MM.1S (cell line): ENCODE measurements at regions not wholly inside any gene's neighbourhood (a gene's known extent, or its start where the extent isn't known, plus 50 kb on each side); places are given as distances from the start of the nearest gene placed in this dataset.

Experiments used
- DNase-seq: peaks from one replicate; pipeline ENCODE4 v3.0.0-alpha.2; 2015
- H2AFZ ChIP-seq: fragments of 300-600 bp; sonication (generic); 2 replicates; pipeline ENCODE4 v1.6.0; 2016; ENCODE audit warnings: antibody characterized with exemption, low read length
- H3F3A ChIP-seq: fragments of 300-600 bp; sonication (generic); 2 replicates; pipeline ENCODE4 v1.6.1; 2016; ENCODE audit warnings: mild to moderate bottlenecking, antibody characterized with exemption, low read length, moderate library complexity, mixed read lengths; ENCODE audit not compliant: insufficient read depth
- H3K27ac ChIP-seq: fragments of 300-600 bp; sonication (generic); 2 replicates; pipeline ENCODE4 v1.5.1; 2016; ENCODE audit warnings: mild to moderate bottlenecking, low read length
- H3K27me3 ChIP-seq: fragments of 300-600 bp; sonication (generic); replicated peaks from 2 replicates; pipeline ENCODE4 v1.6.0; 2016; ENCODE audit warnings: low read length; ENCODE audit not compliant: insufficient read depth
- H3K36me3 ChIP-seq: fragments of 300-600 bp; sonication (generic); replicated peaks from 2 replicates; pipeline ENCODE4 v1.6.1; 2016; ENCODE audit warnings: mild to moderate bottlenecking, low read length, mixed read lengths; ENCODE audit not compliant: insufficient read depth
- H3K4me1 ChIP-seq: fragments of 300-600 bp; sonication (generic); 2 replicates; pipeline ENCODE4 v1.6.1; 2016; ENCODE audit warnings: low read length, mixed read lengths
- H3K4me2 ChIP-seq: fragments of 300-600 bp; sonication (generic); 2 replicates; pipeline ENCODE4 v1.6.0; 2016; ENCODE audit warnings: low read depth, low read length
- H3K4me3 ChIP-seq: fragments of 300-600 bp; sonication (generic); 2 replicates; pipeline ENCODE4 v1.5.1; 2016; ENCODE audit warnings: low read length, mixed read lengths
- H3K79me2 ChIP-seq: fragments of 300-600 bp; sonication (generic); 2 replicates; pipeline ENCODE4 v1.6.1; 2016; ENCODE audit warnings: mixed run types, low read length, mixed read lengths
- H3K9ac ChIP-seq: fragments of 300-600 bp; sonication (generic); 2 replicates; pipeline ENCODE4 v1.6.1; 2016; ENCODE audit warnings: low read length, mixed read lengths
- H3K9me2 ChIP-seq: fragments of 300-600 bp; sonication (generic); replicated peaks from 2 replicates; pipeline ENCODE4 v1.6.1; 2016; ENCODE audit warnings: mild to moderate bottlenecking, low read length, mixed read lengths; ENCODE audit not compliant: insufficient read depth
- H3K9me3 ChIP-seq: fragments of 300-600 bp; sonication (generic); replicated peaks from 2 replicates; pipeline ENCODE4 v1.6.1; 2016; ENCODE audit warnings: mild to moderate bottlenecking, low read length, mixed read lengths; ENCODE audit not compliant: insufficient read depth
- H4K20me1 ChIP-seq: fragments of 300-600 bp; sonication (generic); 2 replicates; pipeline ENCODE4 v1.6.1; 2016; ENCODE audit warnings: mild to moderate bottlenecking, low read length, moderate library complexity, mixed read lengths; ENCODE audit not compliant: insufficient read depth
- CTCF ChIP-seq: fragments of 300-600 bp; sonication (generic); IDR thresholded peaks from 2 replicates; pipeline ENCODE4 v1.5.1; 2016; ENCODE audit warnings: antibody characterized with exemption, low read length, mixed read lengths
- EZH2 ChIP-seq: fragments of 300-600 bp; sonication (generic); optimal IDR thresholded peaks from 2 replicates; pipeline ENCODE3; 2017; ENCODE audit warnings: low read depth, mild to moderate bottlenecking, antibody characterized with exemption, low read length, mixed read lengths
- EZH2phosphoT487 ChIP-seq: fragments of 300-600 bp; sonication (generic); IDR thresholded peaks from 2 replicates; pipeline ENCODE4 v1.6.1; 2018; ENCODE audit warnings: antibody characterized with exemption, low read length

- H3K79me2 ChIP-seq, result no peaks in the 10 kb centered on the region
- H3K27me3 ChIP-seq, result no peaks in the 10 kb centered on the region
- H3K4me1 ChIP-seq, result no peaks in the 10 kb centered on the region
- H3K9me2 ChIP-seq, result no peaks in the 10 kb centered on the region
- no peak for TF ChIP-seq EZH2phosphoT487
- TF ChIP-seq CTCF, result no peak
- TF ChIP-seq EZH2, result no peak
- H3K9me3 ChIP-seq, result no peaks in the 10 kb centered on the region
- H3K9ac ChIP-seq, result no peak overlapping the region
- H3K27ac ChIP-seq, result no peak overlapping the region
- H4K20me1 ChIP-seq, result no peaks in the 10 kb centered on the region
- H3K4me3 ChIP-seq, result no peak overlapping the region
- no peaks in the 10 kb centered on the region for H3K36me3 ChIP-seq
- no peak for DNase-seq
- H3F3A ChIP-seq, result no peaks in the 10 kb centered on the region
- no peak overlapping the region for H2AFZ ChIP-seq
- H3K4me2 ChIP-seq, result no peak overlapping the region
Measured at GRCh38 chr19:23481043-23481442, 85.8 kb upstream of the ZNF91 start.

DNA sequence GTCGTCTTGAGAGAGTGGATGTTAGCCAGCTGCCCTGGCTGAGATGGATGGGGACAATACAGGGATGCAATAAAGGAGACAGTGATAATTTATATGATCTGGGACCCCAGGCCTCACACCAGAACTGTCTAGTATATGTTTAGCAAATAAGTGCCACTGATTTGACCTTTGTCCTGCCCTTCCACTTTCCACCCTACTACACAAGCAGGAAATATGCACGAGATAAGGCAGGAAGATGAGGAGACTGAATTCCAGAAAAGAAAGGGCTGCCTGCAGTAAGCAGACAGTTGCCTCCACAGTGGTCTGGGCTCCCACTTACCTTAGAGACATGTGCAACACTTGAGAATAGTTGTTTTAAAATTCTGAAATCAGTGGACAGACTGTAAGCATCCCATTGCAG, 80.2 kb upstream of the ZNF91 start:
- Histone ChIP-seq H3K9ac (no peak overlapping the region), H3K9me3 (no peaks in the 10 kb centered on the region), H3K4me2 (no peak overlapping the region), H3K36me3 (no peaks in the 10 kb centered on the region), H3F3A (no peaks in the 10 kb centered on the region), H3K79me2 (no peaks in the 10 kb centered on the region), H4K20me1 (no peaks in the 10 kb centered on the region), H3K27me3 (no peaks in the 10 kb centered on the region), H3K4me1 (no peaks in the 10 kb centered on the region), H3K9me2 (no peaks in the 10 kb centered on the region), H3K4me3 (no peak overlapping the region), H2AFZ (no peak overlapping the region), H3K27ac (no peak overlapping the region)
- no peak for DNase-seq
- no peak for TF ChIP-seq EZH2
- TF ChIP-seq CTCF, result no peak
- TF ChIP-seq EZH2phosphoT487, result no peak

- H3K79me2 ChIP-seq, result no peaks in the 10 kb centered on the region
- no peaks in the 10 kb centered on the region for H4K20me1 ChIP-seq
- no peak overlapping the region for H3K4me3 ChIP-seq
- TF ChIP-seq EZH2 (no peak), EZH2phosphoT487 (no peak)
- no peak for DNase-seq
- no peaks in the 10 kb centered on the region for H3K9me3 ChIP-seq
- no peaks in the 10 kb centered on the region for H3K4me1 ChIP-seq
- no peaks in the 10 kb centered on the region for H3F3A ChIP-seq
- no peak overlapping the region for H3K9ac ChIP-seq
- H3K9me2 ChIP-seq, result no peaks in the 10 kb centered on the region
- no peaks in the 10 kb centered on the region for H3K27me3 ChIP-seq
- no peaks in the 10 kb centered on the region for H3K36me3 ChIP-seq
- no peak overlapping the region for H3K4me2 ChIP-seq
- no peak overlapping the region for H3K27ac ChIP-seq
- H2AFZ ChIP-seq, result no peak overlapping the region
Measured at GRCh38 chr19:23474761-23475160, 79.5 kb upstream of the ZNF91 start.

DNA sequence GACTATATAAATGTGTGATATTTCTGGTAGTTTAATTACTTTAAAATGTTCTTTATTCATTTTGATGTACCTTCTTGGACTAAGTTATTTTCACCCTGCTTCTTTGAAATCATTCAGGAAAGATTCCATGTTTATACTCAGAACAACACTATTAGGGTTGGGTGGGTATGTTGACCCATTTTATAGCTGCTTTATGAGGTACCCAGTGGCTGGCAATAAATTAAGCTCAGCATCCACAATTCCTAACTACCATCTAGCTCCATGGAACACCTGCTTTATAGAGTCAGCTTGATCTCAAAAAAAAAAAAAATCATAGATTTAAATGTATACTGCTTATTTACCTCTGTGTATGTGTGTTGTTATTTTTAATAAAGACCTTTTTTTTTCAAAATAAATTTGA, 78.9 kb upstream of the ZNF91 start:
- H2AFZ ChIP-seq, result no peak overlapping the region
- H3K79me2 ChIP-seq, result no peaks in the 10 kb centered on the region
- H3K27ac ChIP-seq, result no peak overlapping the region
- no peaks in the 10 kb centered on the region for H3K36me3 ChIP-seq
- H3K9ac ChIP-seq, result no peak overlapping the region
- no peak overlapping the region for H3K4me3 ChIP-seq
- H3K4me1 ChIP-seq, result no peaks in the 10 kb centered on the region
- no peaks in the 10 kb centered on the region for H3K9me2 ChIP-seq
- no peaks in the 10 kb centered on the region for H3K9me3 ChIP-seq
- no peaks in the 10 kb centered on the region for H3K27me3 ChIP-seq
- H3F3A ChIP-seq, result no peaks in the 10 kb centered on the region
- TF ChIP-seq EZH2 (no peak), CTCF (no peak), EZH2phosphoT487 (no peak)
- DNase-seq, result no peak
- no peak overlapping the region for H3K4me2 ChIP-seq
- no peaks in the 10 kb centered on the region for H4K20me1 ChIP-seq
